H9 (cell line): ENCODE measurements at regions not wholly inside any gene's neighbourhood (a gene's known extent, or its start where the extent isn't known, plus 50 kb on each side); places are given as distances from the start of the nearest gene placed in this dataset.

Experiments used
- DNase-seq: peaks from one replicate; pipeline ENCODE4 v3.0.0-alpha.2; 2017
- H2AFZ ChIP-seq: one replicate; pipeline ENCODE4 v1.6.1; 2013; ENCODE audit warnings: mild to moderate bottlenecking, low read length, control low read depth, moderate library complexity
- H2AK5ac ChIP-seq: 2 replicates; pipeline ENCODE4 v1.6.1; 2013; ENCODE audit warnings: low read length, control low read depth, mixed read lengths; ENCODE audit not compliant: insufficient read length
- H2BK120ac ChIP-seq: one replicate; pipeline ENCODE4 v1.6.1; 2013; ENCODE audit warnings: low read depth, mild to moderate bottlenecking, low read length, control low read depth, inconsistent platforms; ENCODE audit not compliant: poor library complexity, severe bottlenecking
- H2BK12ac ChIP-seq: 2 replicates; pipeline ENCODE4 v1.6.1; 2013; ENCODE audit warnings: low read length, control low read depth, mixed read lengths, low read depth; ENCODE audit not compliant: insufficient read length
- H2BK15ac ChIP-seq: 2 replicates; pipeline ENCODE4 v1.6.1; 2013; ENCODE audit warnings: low read depth, low read length, control low read depth
- H2BK20ac ChIP-seq: one replicate; pipeline ENCODE4 v1.6.1; 2013; ENCODE audit warnings: low read depth, mild to moderate bottlenecking, low read length, control low read depth, inconsistent platforms; ENCODE audit not compliant: poor library complexity, severe bottlenecking
- H2BK5ac ChIP-seq: 2 replicates; pipeline ENCODE4 v1.6.1; 2013; ENCODE audit warnings: low read length, control low read depth, mixed read lengths; ENCODE audit not compliant: insufficient read length
- H3K14ac ChIP-seq: 2 replicates; pipeline ENCODE4 v1.6.1; 2013; ENCODE audit warnings: low read length, control low read depth; ENCODE audit not compliant: insufficient read depth
- H3K18ac ChIP-seq: 2 replicates; pipeline ENCODE4 v1.6.1; 2013; ENCODE audit warnings: low read depth, mild to moderate bottlenecking, mixed read lengths, low read length, control low read depth; ENCODE audit not compliant: insufficient read length
- H3K23ac ChIP-seq: 2 replicates; pipeline ENCODE4 v1.6.1; 2013; ENCODE audit warnings: low read length, control low read depth, mixed read lengths, low read depth; ENCODE audit not compliant: insufficient read length
- H3K23me2 ChIP-seq: 2 replicates; pipeline ENCODE4 v1.6.1; 2013; ENCODE audit warnings: low read depth, mild to moderate bottlenecking, mixed read lengths, low read length, control low read depth; ENCODE audit not compliant: insufficient read length, poor library complexity, severe bottlenecking
- H3K27ac ChIP-seq: 2 replicates; pipeline ENCODE4 v1.5.1; 2013; ENCODE audit warnings: low read length, control low read depth, mixed read lengths, low read depth; ENCODE audit not compliant: insufficient read length
- H3K27me3 ChIP-seq: 2 replicates; pipeline ENCODE4 v1.6.1; 2013; ENCODE audit warnings: low read length, control low read depth, inconsistent platforms; ENCODE audit not compliant: insufficient read depth
- H3K4ac ChIP-seq: 2 replicates; pipeline ENCODE4 v1.6.1; 2013; ENCODE audit warnings: low read depth, mild to moderate bottlenecking, control low read depth, inconsistent platforms, low read length, moderate library complexity
- H3K4me1 ChIP-seq: 2 replicates; pipeline ENCODE4 v1.6.1; 2013; ENCODE audit warnings: low read length, control low read depth, inconsistent platforms; ENCODE audit not compliant: insufficient read depth
- H3K4me2 ChIP-seq: 2 replicates; pipeline ENCODE4 v1.6.1; 2013; ENCODE audit warnings: low read length, control low read depth, mixed read lengths; ENCODE audit not compliant: insufficient read length, insufficient read depth
- H3K56ac ChIP-seq: 2 replicates; pipeline ENCODE4 v1.6.1; 2013; ENCODE audit warnings: low read depth, mild to moderate bottlenecking, mixed read lengths, low read length, control low read depth; ENCODE audit not compliant: insufficient read length
- H3K79me1 ChIP-seq: 2 replicates; pipeline ENCODE4 v1.6.1; 2013; ENCODE audit warnings: low read depth, mild to moderate bottlenecking, moderate library complexity, low read length, control low read depth, inconsistent platforms; ENCODE audit not compliant: insufficient read depth, poor library complexity, severe bottlenecking
- H3K79me2 ChIP-seq: 2 replicates; pipeline ENCODE4 v1.6.1; 2013; ENCODE audit warnings: low read length, control low read depth, inconsistent platforms; ENCODE audit not compliant: insufficient read depth
- H3K9ac ChIP-seq: 2 replicates; pipeline ENCODE4 v1.6.1; 2013; ENCODE audit warnings: low read length, control low read depth, mixed read lengths; ENCODE audit not compliant: insufficient read length; ENCODE audit errors: extremely low read depth
- H3K9me3 ChIP-seq: one replicate; pipeline ENCODE4 v1.6.1; 2013; ENCODE audit warnings: low read depth, low read length, inconsistent platforms; ENCODE audit not compliant: control insufficient read depth
- H3T11ph ChIP-seq: one replicate; pipeline ENCODE4 v1.6.1; 2013; ENCODE audit warnings: mild to moderate bottlenecking, low read length, control low read depth, inconsistent platforms
- H4K20me1 ChIP-seq: one replicate; pipeline ENCODE4 v1.6.1; 2013; ENCODE audit not compliant: control insufficient read depth, insufficient read length, insufficient read depth
- H4K5ac ChIP-seq: 2 replicates; pipeline ENCODE4 v1.6.1; 2013; ENCODE audit warnings: low read depth, mild to moderate bottlenecking, mixed read lengths, low read length, control low read depth; ENCODE audit not compliant: insufficient read length
- H4K8ac ChIP-seq: replicated peaks from 2 replicates; pipeline ENCODE4 v1.6.1; 2013; ENCODE audit warnings: low read length, control low read depth, mixed read lengths, low read depth; ENCODE audit not compliant: insufficient read length
- H4K91ac ChIP-seq: 2 replicates; pipeline ENCODE4 v1.6.1; 2013; ENCODE audit warnings: low read depth, mild to moderate bottlenecking, moderate library complexity, mixed read lengths, low read length, control low read depth; ENCODE audit not compliant: insufficient read length
- H3K27ac Mint-ChIP-seq, 3 experiments: 2 replicates in 2 of 3; 3 replicates in 1 of 3; pipeline ENCODE4 v1.8.0; 2020 to 2021; ENCODE audit warnings: mixed read lengths in 3 of 3, mild to moderate bottlenecking in 1 of 3, moderate library complexity in 1 of 3
- H3K27me3 Mint-ChIP-seq: 2 replicates; pipeline ENCODE4 v1.8.0; 2021; ENCODE audit warnings: low read depth, mild to moderate bottlenecking, moderate library complexity, mixed read lengths
- H3K36me3 Mint-ChIP-seq, 3 experiments: 2 replicates in 2 of 3; 3 replicates in 1 of 3; pipeline ENCODE4 v1.8.0; 2020 to 2021; ENCODE audit warnings: low read depth in 3 of 3, mixed read lengths in 3 of 3; ENCODE audit not compliant: insufficient read depth in 1 of 3
- H3K4me1 Mint-ChIP-seq, 2 experiments: 2 replicates each; pipeline ENCODE4 v1.8.0; 2020; ENCODE audit warnings: mixed read lengths in 2 of 2
- H3K4me3 Mint-ChIP-seq, 2 experiments: 2 replicates in 1 of 2; 3 replicates in 1 of 2; pipeline ENCODE4 v1.8.0; 2020 to 2021; ENCODE audit warnings: mild to moderate bottlenecking in 2 of 2, mixed read lengths in 2 of 2, moderate library complexity in 1 of 2
- H3K9me3 Mint-ChIP-seq, 2 experiments: 2 replicates in 1 of 2; 3 replicates in 1 of 2; pipeline ENCODE4 v1.8.0; 2020; ENCODE audit warnings: mild to moderate bottlenecking in 2 of 2, mixed read lengths in 2 of 2, moderate library complexity in 1 of 2
- WGBS: extraction: QIAGEN DNeasy Blood & Tissue Kit; methylation state at CpG from one replicate; pipeline ENCODE4 v1.1.7; 2013; ENCODE audit warnings: missing lambda C conversion rate, low lambda C conversion rate, mixed read lengths; ENCODE audit not compliant: insufficient read length; ENCODE audit errors: extremely low coverage; 5-methylcytosine and 5-hydroxymethylcytosine counted together
- TF ChIP-seq, protein P1 (sequence below): fragments of 200-600 bp; sonication (generic); conservative IDR thresholded peaks from 3 replicates; pipeline ENCODE4 v1.8.0; 2021; ENCODE audit warnings: antibody characterized with exemption, mild to moderate bottlenecking

- H2AFZ ChIP-seq = no peak overlapping the region
- H4K91ac ChIP-seq = no peak overlapping the region
- H3K9me3 ChIP-seq = no peaks in the 10 kb centered on the region
- no peaks in the 10 kb centered on the region for H3K79me2 ChIP-seq
- no peak overlapping the region for H3T11ph ChIP-seq
- no peak overlapping the region for H3K18ac ChIP-seq
- H3K9ac ChIP-seq = no peak overlapping the region
- no peak overlapping the region for H4K8ac ChIP-seq
- no peak overlapping the region for H3K4ac ChIP-seq
- H3K27ac ChIP-seq = no peak overlapping the region
- H2BK120ac ChIP-seq = no peak overlapping the region
- no peak for DNase-seq
- no peak overlapping the region for H2BK15ac ChIP-seq
- no peak overlapping the region for H3K14ac ChIP-seq
- H3K23ac ChIP-seq = no peak overlapping the region
- Mint-ChIP-seq H3K4me1 (peaks cover 34 to 37% of the 10 kb centered on the region in 2 experiments), H3K27me3 (no peaks in the 10 kb centered on the region), H3K9me3 (no peaks in the 10 kb centered on the region), H3K27ac (0 out of 7 replicates have a peak overlapping the region, but pooled peaks of 1 of the 3 experiments have one; percentile 55), H3K4me3 (no peak overlapping the region), H3K36me3 (no peaks in the 10 kb centered on the region)
- H3K79me1 ChIP-seq = no peaks in the 10 kb centered on the region
- no peak overlapping the region for H2AK5ac ChIP-seq
- no peaks in the 10 kb centered on the region for H4K20me1 ChIP-seq
- no CpG with 5 or more reads among the region's 3 CpGs for WGBS
- no peak overlapping the region for H3K56ac ChIP-seq
- H2BK5ac ChIP-seq = no peak overlapping the region
- no peaks in the 10 kb centered on the region for H3K23me2 ChIP-seq
- TF ChIP-seq, protein P1, sequence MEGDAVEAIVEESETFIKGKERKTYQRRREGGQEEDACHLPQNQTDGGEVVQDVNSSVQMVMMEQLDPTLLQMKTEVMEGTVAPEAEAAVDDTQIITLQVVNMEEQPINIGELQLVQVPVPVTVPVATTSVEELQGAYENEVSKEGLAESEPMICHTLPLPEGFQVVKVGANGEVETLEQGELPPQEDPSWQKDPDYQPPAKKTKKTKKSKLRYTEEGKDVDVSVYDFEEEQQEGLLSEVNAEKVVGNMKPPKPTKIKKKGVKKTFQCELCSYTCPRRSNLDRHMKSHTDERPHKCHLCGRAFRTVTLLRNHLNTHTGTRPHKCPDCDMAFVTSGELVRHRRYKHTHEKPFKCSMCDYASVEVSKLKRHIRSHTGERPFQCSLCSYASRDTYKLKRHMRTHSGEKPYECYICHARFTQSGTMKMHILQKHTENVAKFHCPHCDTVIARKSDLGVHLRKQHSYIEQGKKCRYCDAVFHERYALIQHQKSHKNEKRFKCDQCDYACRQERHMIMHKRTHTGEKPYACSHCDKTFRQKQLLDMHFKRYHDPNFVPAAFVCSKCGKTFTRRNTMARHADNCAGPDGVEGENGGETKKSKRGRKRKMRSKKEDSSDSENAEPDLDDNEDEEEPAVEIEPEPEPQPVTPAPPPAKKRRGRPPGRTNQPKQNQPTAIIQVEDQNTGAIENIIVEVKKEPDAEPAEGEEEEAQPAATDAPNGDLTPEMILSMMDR = no peak
- H3K4me2 ChIP-seq = no peak overlapping the region
- no peak overlapping the region for H4K5ac ChIP-seq
- no peaks in the 10 kb centered on the region; the same call in 1 of the 2 replicates for H3K4me1 ChIP-seq
- no peak overlapping the region for H2BK12ac ChIP-seq
- no peak overlapping the region for H2BK20ac ChIP-seq
- no peaks in the 10 kb centered on the region for H3K27me3 ChIP-seq
Measured at GRCh38 chr5:82863266-82863665, 213.9 kb downstream of the TMEM167A start.
